ENCODE measurements at regions not wholly inside any gene's neighbourhood (a gene's known extent, or its start where the extent isn't known, plus 50 kb on each side); places are given as distances from the start of the nearest gene placed in this dataset.
"Not testable (repeated sequence)": the region's sequence is repeated elsewhere in the genome, so short reads cannot be mapped to it uniquely, and the experiment has no call there.

GRCh38 chr6:57946084-57946768, 628.8 kb downstream of the PRIM2 start:
- TF ChIP-seq POLR2A (IDR thresholded peaks at IDR 0.05; ENCODE audit: extremely low read depth, insufficient read length); CTCF (IDR thresholded peaks at IDR 0.05; ENCODE audit: low read depth, low read length): not testable (repeated sequence)
